ENCODE measurements at regions not wholly inside any gene's neighbourhood (a gene's known extent, or its start where the extent isn't known, plus 50 kb on each side); places are given as distances from the start of the nearest gene placed in this dataset.

GRCh38 chr15:39193611-39194010 is 387.3 kb upstream of the THBS1 start:
- H3K4me1 ChIP-seq (ENCODE audit: control insufficient read depth, low read depth, low read length): no peaks in the 10 kb centered on the region
- no peak overlapping the region for H3K9ac ChIP-seq (ENCODE audit: low read length)
- no peak overlapping the region for H3K4me3 ChIP-seq (ENCODE audit: low read length)
- no peak overlapping the region for H3K27ac ChIP-seq (ENCODE audit: low read length)
- H3K9me3 ChIP-seq (ENCODE audit: control insufficient read depth, low read depth, low read length): no peaks in the 10 kb centered on the region
- peaks cover 5% of the 10 kb centered on the region for H3K27me3 ChIP-seq (ENCODE audit: control insufficient read depth, insufficient read depth, low read length)
- no peaks in the 10 kb centered on the region for H3K36me3 ChIP-seq (ENCODE audit: control insufficient read depth, low read depth, low read length)

- Histone ChIP-seq H3K36me3 (ENCODE audit: control insufficient read depth, low read depth, low read length) (no peaks in the 10 kb centered on the region), H3K9ac (ENCODE audit: low read length) (no peak overlapping the region), H3K4me1 (ENCODE audit: control insufficient read depth, low read depth, low read length) (no peaks in the 10 kb centered on the region), H3K4me3 (ENCODE audit: low read length) (no peak overlapping the region), H3K27me3 (ENCODE audit: control insufficient read depth, insufficient read depth, low read length) (peaks cover 12% of the 10 kb centered on the region), H3K9me3 (ENCODE audit: control insufficient read depth, low read depth, low read length) (no peaks in the 10 kb centered on the region), H3K27ac (ENCODE audit: low read length) (no peak overlapping the region)
These were observed 386.6 kb upstream of the THBS1 start for GRCh38 chr15:39194106-39194830.

GRCh38 chr15:39195961-39196486 is 384.9 kb upstream of the THBS1 start:
- Histone ChIP-seq H3K9ac (ENCODE audit: low read length) (no peak overlapping the region), H3K9me3 (ENCODE audit: control insufficient read depth, low read depth, low read length) (no peaks in the 10 kb centered on the region), H3K4me1 (ENCODE audit: control insufficient read depth, low read depth, low read length) (peaks cover 8% of the 10 kb centered on the region), H3K27me3 (ENCODE audit: control insufficient read depth, insufficient read depth, low read length) (peaks cover 27% of the 10 kb centered on the region), H3K4me3 (ENCODE audit: low read length) (no peak overlapping the region), H3K36me3 (ENCODE audit: control insufficient read depth, low read depth, low read length) (no peaks in the 10 kb centered on the region), H3K27ac (ENCODE audit: low read length) (no peak overlapping the region)

- Histone ChIP-seq H3K27me3 (ENCODE audit: control insufficient read depth, insufficient read depth, low read length) (peaks cover 40% of the 10 kb centered on the region), H3K4me3 (ENCODE audit: low read length) (no peak overlapping the region), H3K36me3 (ENCODE audit: control insufficient read depth, low read depth, low read length) (no peaks in the 10 kb centered on the region), H3K9ac (ENCODE audit: low read length) (no peak overlapping the region), H3K9me3 (ENCODE audit: control insufficient read depth, low read depth, low read length) (no peaks in the 10 kb centered on the region), H3K4me1 (ENCODE audit: control insufficient read depth, low read depth, low read length) (peaks cover 8% of the 10 kb centered on the region), H3K27ac (ENCODE audit: low read length) (no peak overlapping the region)
These were observed 382.6 kb upstream of the THBS1 start for GRCh38 chr15:39198044-39199000.

GRCh38 chr15:39199076-39199475 is 381.8 kb upstream of the THBS1 start:
- Histone ChIP-seq H3K4me3 (ENCODE audit: low read length) (no peak overlapping the region), H3K4me1 (ENCODE audit: control insufficient read depth, low read depth, low read length) (peaks cover 8% of the 10 kb centered on the region), H3K36me3 (ENCODE audit: control insufficient read depth, low read depth, low read length) (no peaks in the 10 kb centered on the region), H3K27ac (ENCODE audit: low read length) (no peak overlapping the region), H3K9ac (ENCODE audit: low read length) (no peak overlapping the region), H3K9me3 (ENCODE audit: control insufficient read depth, low read depth, low read length) (no peaks in the 10 kb centered on the region), H3K27me3 (ENCODE audit: control insufficient read depth, insufficient read depth, low read length) (peaks cover 40% of the 10 kb centered on the region)

- H3K36me3 ChIP-seq (ENCODE audit: control insufficient read depth, low read depth, low read length): no peaks in the 10 kb centered on the region
- H3K4me1 ChIP-seq (ENCODE audit: control insufficient read depth, low read depth, low read length): peaks cover 8% of the 10 kb centered on the region
- no peak overlapping the region for H3K4me3 ChIP-seq (ENCODE audit: low read length)
- no peaks in the 10 kb centered on the region for H3K9me3 ChIP-seq (ENCODE audit: control insufficient read depth, low read depth, low read length)
- peaks cover 40% of the 10 kb centered on the region for H3K27me3 ChIP-seq (ENCODE audit: control insufficient read depth, insufficient read depth, low read length)
- H3K27ac ChIP-seq (ENCODE audit: low read length): no peak overlapping the region
- H3K9ac ChIP-seq (ENCODE audit: low read length): no peak overlapping the region
These were observed 380.3 kb upstream of the THBS1 start for GRCh38 chr15:39200586-39200985.

- H3K27me3 ChIP-seq (ENCODE audit: control insufficient read depth, insufficient read depth, low read length): peaks cover 40% of the 10 kb centered on the region
- no peak overlapping the region for H3K9ac ChIP-seq (ENCODE audit: low read length)
- H3K4me3 ChIP-seq (ENCODE audit: low read length): no peak overlapping the region
- no peaks in the 10 kb centered on the region for H3K36me3 ChIP-seq (ENCODE audit: control insufficient read depth, low read depth, low read length)
- H3K27ac ChIP-seq (ENCODE audit: low read length): no peak overlapping the region
- H3K4me1 ChIP-seq (ENCODE audit: control insufficient read depth, low read depth, low read length): peaks cover 8% of the 10 kb centered on the region
- no peaks in the 10 kb centered on the region for H3K9me3 ChIP-seq (ENCODE audit: control insufficient read depth, low read depth, low read length)
These were observed 378.2 kb upstream of the THBS1 start for GRCh38 chr15:39202641-39203040.

GRCh38 chr15:39204031-39204430 is 376.8 kb upstream of the THBS1 start:
- Histone ChIP-seq H3K9ac (ENCODE audit: low read length) (no peak overlapping the region), H3K9me3 (ENCODE audit: control insufficient read depth, low read depth, low read length) (no peaks in the 10 kb centered on the region), H3K27ac (ENCODE audit: low read length) (no peak overlapping the region), H3K36me3 (ENCODE audit: control insufficient read depth, low read depth, low read length) (no peaks in the 10 kb centered on the region), H3K4me1 (ENCODE audit: control insufficient read depth, low read depth, low read length) (peaks cover 8% of the 10 kb centered on the region), H3K27me3 (ENCODE audit: control insufficient read depth, insufficient read depth, low read length) (peaks cover 30% of the 10 kb centered on the region), H3K4me3 (ENCODE audit: low read length) (no peak overlapping the region)

GRCh38 chr15:39205081-39205480 is 375.8 kb upstream of the THBS1 start:
- peaks cover 20% of the 10 kb centered on the region for H3K27me3 ChIP-seq (ENCODE audit: control insufficient read depth, insufficient read depth, low read length)
- H3K4me3 ChIP-seq (ENCODE audit: low read length): no peak overlapping the region
- no peaks in the 10 kb centered on the region for H3K36me3 ChIP-seq (ENCODE audit: control insufficient read depth, low read depth, low read length)
- H3K9me3 ChIP-seq (ENCODE audit: control insufficient read depth, low read depth, low read length): no peaks in the 10 kb centered on the region
- H3K9ac ChIP-seq (ENCODE audit: low read length): no peak overlapping the region
- no peak overlapping the region for H3K27ac ChIP-seq (ENCODE audit: low read length)
- H3K4me1 ChIP-seq (ENCODE audit: control insufficient read depth, low read depth, low read length): peaks cover 8% of the 10 kb centered on the region

GRCh38 chr15:39205506-39206371 is 375.1 kb upstream of the THBS1 start:
- Histone ChIP-seq H3K9ac (ENCODE audit: low read length) (no peak overlapping the region), H3K9me3 (ENCODE audit: control insufficient read depth, low read depth, low read length) (no peaks in the 10 kb centered on the region), H3K36me3 (ENCODE audit: control insufficient read depth, low read depth, low read length) (no peaks in the 10 kb centered on the region), H3K4me1 (ENCODE audit: control insufficient read depth, low read depth, low read length) (peaks cover 3% of the 10 kb centered on the region), H3K27me3 (ENCODE audit: control insufficient read depth, insufficient read depth, low read length) (peaks cover 15% of the 10 kb centered on the region), H3K4me3 (ENCODE audit: low read length) (no peak overlapping the region), H3K27ac (ENCODE audit: low read length) (no peak overlapping the region)
